RPMI8226 (cell line): ENCODE measurements at regions not wholly inside any gene's neighbourhood (a gene's known extent, or its start where the extent isn't known, plus 50 kb on each side); places are given as distances from the start of the nearest gene placed in this dataset.
"Not testable (repeated sequence)": the region's sequence is repeated elsewhere in the genome, so short reads cannot be mapped to it uniquely, and the experiment has no call there.

ENCODE experiments used
- DNase-seq: peaks from one replicate; pipeline ENCODE4 v3.0.0-alpha.2; 2015

- DNase-seq = no peak
Measured at GRCh38 chr17:36661047-36661666, 59.8 kb downstream of the MRM1 start.

- no peak for DNase-seq
Measured at GRCh38 chr17:36661688-36662087, 60.3 kb downstream of the MRM1 start.

DNA sequence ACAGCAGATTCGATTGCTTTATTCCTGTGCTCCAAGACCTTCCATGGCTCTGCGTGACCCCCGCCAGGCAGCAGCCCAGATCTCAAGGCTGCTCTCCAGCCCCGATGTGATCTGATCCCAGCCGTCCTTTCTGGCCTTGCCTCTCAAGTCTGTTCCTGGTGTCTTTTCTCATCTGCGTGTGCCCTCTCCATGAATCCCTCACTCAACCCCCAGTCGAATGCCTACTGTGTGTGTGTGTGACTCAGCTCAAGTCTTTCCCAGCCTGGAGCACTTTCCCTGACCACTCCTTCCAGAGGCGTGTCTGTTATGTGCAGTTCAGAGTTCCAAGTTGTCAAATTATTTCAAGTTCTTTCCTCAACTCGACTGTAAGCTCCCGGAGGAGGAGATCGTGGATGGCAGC, 64.0 kb downstream of the MRM1 start:
- no peak for DNase-seq

GRCh38 chr17:36667922-36668321, 66.5 kb downstream of the MRM1 start:
- no peak for DNase-seq

- no peak for DNase-seq
Measured at GRCh38 chr17:36668824-36669223, 67.4 kb downstream of the MRM1 start.

- DNase-seq = no peak
Measured at GRCh38 chr17:36671144-36671543, 69.8 kb downstream of the MRM1 start.

DNA sequence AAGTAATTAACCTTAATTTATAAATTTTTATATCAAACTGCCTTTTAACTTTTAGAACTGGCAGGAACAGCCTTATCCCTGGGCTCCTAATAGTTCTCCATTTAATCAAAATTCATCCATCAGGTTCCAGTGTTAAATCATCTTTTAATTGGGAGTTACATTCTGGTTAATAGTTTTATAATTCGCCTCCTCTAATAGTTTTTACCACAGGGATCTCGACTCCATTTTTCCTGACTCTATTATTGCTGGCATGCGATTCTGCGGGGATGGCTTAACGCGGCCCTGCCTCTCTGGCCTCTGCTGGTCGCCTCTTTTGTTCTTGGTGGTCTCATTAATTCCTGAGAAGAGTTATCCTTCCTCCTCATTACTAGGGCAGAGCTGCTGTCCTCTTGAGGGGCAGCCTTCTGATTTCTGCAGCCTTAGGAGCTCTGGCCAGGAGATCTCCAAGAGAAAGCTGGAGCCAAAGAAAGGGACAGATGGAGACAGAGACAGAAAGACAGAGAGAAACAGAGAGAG, 71.1 kb downstream of the MRM1 start:
- DNase-seq = no peak

GRCh38 chr17:36673068-36673467, 71.7 kb downstream of the MRM1 start:
- DNase-seq = no peak

DNA sequence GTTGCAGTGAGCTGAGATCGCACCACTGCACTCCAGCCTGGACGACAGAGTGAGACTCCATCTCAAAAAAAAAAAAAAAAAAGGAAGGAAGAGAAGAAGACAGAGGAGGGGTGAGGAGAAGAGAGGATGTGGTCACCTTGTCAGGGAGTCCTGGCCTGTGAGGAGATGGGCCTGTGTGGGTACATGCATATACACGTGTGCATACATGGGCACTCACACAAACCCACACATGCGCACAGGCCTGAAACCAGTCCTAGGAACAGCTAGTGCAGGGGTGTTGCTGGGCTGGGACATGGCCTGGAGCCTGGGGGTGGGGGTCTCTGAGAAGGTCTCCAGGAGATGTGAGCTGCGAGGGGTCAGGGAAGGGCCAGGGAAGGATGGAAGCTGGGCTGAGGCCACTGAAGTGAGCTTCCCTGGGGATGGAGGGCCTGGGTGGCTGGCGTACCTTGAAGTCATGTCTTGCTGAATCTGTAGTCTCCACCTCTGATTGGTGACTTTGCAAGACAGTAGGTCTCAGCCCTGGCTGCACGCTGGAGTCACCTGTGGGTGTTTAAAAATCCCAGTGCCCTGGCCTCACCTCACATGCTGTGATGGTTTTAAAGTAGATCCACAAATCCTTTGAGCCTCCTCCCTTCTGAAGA, 72.4 kb downstream of the MRM1 start:
- DNase-seq = no peak

DNA sequence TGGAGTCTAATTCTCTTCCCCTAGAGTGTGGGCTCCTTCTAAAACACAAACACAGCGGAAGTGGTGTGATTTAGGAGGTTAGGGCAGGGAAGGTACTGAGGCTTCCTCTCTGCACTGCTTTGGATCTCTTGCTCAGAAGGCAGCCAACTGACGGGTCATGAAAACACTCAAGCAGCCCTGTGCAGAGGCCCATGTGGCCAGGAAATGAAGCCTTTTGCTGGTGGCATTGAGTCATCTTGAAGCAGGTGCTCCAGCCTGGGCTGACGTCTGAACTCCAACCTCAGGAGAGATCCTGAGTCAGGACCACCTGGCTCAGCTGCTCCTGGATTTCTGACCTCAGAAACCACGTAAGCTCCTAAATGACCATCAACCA, 72.9 kb downstream of the MRM1 start:
- DNase-seq = peak; percentile 42

DNA sequence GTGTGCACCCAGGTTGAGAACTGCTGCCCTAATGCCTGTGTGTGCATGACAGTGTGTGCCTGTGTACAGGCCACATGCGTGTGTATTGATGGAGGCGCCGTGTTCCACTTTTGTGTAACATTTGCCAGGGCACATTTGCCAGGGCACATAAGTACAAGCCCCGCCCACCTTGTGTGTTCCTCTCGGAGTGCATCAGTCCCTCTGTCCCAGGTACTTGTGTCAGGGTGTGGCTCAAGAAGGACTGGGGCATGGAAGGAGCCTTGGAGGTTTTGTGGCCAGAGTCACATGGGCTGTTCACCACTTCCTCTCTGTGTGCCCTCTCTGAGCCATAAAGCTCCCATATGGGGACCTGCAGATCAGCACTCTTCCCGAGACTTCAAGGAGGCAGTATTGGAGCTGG, 73.9 kb downstream of the MRM1 start:
- peak; percentile 19 for DNase-seq

GRCh38 chr17:36675786-36676185, 74.4 kb downstream of the MRM1 start:
- peak; percentile 59 for DNase-seq

DNA sequence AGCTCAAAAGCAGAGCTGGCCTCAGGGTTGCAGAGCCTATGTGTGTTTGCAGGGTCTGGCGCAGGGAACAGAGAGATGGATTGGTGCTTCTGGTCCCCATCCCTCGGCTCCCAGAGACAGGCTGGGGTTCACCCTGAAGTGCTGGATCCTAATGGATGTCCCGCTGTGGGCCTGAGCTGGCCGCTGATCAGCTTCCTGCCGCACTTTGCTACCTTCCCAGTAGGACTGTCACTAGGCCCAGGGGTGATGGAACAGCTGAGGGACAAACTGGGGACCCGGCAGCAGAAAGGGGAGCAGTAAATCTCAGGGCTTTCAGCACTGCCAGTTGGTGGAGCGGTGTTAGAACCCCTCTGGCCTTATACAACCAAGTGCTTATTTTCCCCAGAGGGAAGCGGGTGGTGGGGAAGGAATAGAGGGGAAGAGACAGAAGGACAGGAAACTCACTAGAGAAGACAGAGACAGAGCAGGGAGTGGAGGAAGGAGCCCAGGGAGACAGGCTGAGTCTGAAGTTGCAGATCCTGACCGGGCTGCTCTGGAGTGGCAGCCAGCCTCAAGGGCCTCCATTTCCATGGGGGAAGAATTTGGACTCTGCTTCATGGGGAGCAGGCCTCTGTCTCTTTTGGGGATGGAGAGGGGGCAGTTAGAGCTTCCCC, 78.6 kb downstream of the MRM1 start:
- no peak for DNase-seq

GRCh38 chr17:36680701-36681202, 79.4 kb downstream of the MRM1 start:
- DNase-seq = no peak

- no peak for DNase-seq
Measured at GRCh38 chr17:36682773-36683172, 81.4 kb downstream of the MRM1 start.

DNA sequence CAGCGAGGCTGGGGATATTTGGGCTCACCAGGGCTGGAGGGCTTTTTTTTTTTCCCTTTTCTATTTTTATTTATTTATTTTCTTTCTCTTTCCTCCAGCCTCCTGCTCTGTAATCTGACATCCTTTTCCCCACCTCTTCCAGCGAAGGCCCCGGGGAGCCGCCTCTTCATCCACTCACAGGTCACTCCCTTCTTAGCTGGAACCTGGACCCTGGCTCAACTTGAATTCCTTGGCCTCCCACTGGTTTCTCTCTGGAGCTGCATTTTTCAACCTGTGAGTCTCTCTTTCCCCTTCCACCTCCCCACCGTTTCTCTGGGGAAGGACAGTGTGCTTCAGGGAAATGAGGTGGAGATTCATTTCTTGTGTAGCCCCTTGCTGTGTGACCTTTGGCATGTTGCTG, 82.0 kb downstream of the MRM1 start:
- DNase-seq = no peak

GRCh38 chr17:36684134-36684533, 82.8 kb downstream of the MRM1 start:
- no peak for DNase-seq

DNA sequence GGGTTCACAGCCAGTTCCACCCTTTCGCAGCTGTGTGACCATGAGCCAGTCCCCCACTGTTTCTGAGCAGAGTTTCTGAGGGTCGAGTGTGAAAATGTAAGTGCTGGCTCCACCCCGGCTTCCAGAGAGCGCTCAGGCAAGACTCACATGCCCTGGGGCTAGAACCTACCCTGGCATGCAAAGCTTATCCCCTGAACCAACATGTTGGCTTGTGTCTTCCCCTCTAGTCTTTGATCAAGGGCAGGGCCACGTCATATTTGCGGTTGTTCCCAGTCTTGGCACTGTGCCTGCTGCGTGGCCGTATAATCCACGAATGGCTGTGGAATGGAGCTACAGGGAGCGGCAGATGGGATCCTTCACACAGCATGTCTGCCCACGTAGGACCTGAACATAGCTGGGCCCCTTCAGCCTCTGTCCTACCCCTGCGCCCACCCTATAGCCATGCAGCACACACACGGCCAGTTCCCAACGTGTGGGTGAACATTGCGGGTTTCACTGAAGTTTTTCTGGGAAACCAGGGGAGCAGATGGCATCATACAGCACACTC, 84.8 kb downstream of the MRM1 start:
- DNase-seq = no peak

- no peak for DNase-seq
Measured at GRCh38 chr17:36687736-36688135, 86.4 kb downstream of the MRM1 start.

GRCh38 chr17:36689089-36689667, 87.8 kb downstream of the MRM1 start:
- DNase-seq = no peak

- DNase-seq = no peak
Measured at GRCh38 chr17:36690190-36690589, 88.8 kb downstream of the MRM1 start.

- no peak for DNase-seq
Measured at GRCh38 chr17:36691606-36692005, 90.2 kb downstream of the MRM1 start.

DNA sequence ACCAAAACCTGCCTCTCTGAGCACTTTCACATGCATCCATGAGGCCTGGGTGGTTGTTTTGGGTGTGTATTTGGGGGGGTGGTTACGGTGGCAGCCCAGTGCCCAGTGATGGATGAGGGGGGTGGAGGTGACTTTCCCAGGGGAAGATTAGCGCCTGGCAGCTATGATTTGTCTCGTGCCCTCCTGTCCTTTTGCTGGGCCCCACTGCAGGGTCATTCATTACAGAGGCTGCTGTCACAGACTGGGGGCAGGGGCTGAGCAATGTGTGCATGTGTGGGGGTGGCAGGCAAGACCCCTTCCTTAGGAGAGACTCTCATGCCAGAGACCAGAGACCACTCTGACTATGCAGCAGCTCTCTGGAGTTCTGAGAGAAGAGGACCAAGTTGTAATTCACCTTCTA, 93.7 kb downstream of the MRM1 start:
- DNase-seq = no peak

GRCh38 chr17:36695710-36696109, 94.3 kb downstream of the MRM1 start:
- not testable (repeated sequence) for DNase-seq
